Occipital lobe (tissue), 1 donor: ENCODE measurements at regions not wholly inside any gene's neighbourhood (a gene's known extent, or its start where the extent isn't known, plus 50 kb on each side); places are given as distances from the start of the nearest gene placed in this dataset.

Experiments
- DNase-seq: peaks from one replicate; lab custom pipeline; 2025; lab: John Stamatoyannopoulos, UW

- no peak for DNase-seq
Observed at GRCh38 chr4:176507845-176508533, 188.2 kb downstream of the SPCS3 start.

DNA sequence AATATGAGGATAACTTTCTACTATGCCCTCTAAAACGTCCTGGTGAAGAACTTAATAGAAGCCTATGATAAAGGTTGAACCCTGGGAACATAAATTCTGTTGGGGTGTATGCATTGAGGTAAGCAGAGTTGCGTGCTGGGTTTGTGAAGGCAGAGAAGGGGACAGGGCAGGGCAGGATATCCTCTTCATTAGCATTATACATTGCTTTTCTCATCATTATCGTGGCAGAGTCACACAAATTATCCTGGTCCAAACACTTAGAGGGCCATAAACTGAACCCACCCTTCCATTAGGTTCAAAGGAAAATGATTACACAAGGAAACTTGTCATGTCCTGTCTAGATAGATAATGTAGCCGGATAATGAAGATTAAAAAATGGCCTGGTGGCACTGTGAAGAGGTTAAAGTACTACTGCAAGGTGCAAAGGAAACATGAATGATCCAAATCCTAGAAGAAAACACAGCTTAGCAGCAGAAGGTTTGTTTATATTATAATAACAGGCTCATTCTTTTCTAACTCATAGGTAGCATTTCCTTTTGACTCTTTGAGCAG is 189.1 kb downstream of the SPCS3 start:
- no peak for DNase-seq

DNA sequence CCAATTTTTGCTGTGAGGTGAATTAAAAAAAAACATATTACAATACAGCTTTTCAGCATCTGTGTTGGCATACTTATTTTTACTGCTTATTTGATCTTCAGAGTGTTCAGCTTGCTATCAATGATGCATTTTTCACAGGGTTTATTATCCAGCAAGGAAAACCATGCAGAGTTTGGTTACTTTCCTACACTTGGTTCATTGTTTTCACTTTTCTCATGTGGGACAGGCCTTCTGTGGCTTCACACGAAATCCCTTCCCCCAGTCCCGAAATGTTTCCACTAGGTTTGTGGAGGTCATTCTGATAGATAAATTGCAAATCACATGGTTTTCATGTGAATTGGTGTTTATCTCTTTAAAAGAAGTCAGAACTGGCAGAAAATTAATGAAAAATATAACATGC is 205.8 kb downstream of the SPCS3 start:
- DNase-seq: no peak

- DNase-seq: no peak
Observed at GRCh38 chr4:176526704-176527103, 206.9 kb downstream of the SPCS3 start.

DNA sequence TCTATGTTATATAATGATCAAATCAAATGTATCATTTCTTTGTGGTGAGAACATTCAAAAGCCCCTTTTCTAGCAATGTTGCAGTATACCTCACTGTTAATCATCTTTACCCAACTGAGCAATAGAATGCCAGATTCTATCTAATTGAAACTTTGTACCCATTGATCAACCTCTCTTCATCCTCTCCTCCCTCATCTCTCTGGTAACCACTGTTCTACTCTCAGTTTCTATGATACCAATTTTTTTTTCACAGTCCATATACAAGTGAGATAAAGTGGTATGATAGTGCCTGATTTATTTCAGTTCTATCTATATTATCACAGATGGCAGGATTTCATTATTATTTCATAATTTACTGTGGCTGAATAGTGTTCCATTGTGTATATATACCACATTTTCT is 209.8 kb downstream of the SPCS3 start:
- no peak for DNase-seq

DNA sequence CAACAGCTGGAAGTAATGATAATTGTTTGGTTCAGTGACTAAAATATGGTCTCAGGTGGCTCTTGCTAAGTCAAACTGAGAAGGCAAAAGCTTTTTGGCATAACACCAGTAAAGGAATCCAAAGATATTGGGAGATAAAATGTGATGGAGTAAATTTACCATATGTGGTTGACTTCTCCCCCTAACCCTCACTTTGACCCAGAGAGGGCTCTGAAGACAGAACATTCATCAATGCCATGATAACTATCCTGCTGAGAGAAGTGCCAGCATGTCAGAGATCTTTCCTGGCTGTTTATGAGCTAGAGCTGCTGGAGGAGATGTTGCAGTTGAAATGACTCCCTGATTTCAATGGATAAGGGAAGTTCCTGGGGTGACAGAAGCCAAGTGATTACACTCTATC is 213.4 kb downstream of the SPCS3 start:
- no peak for DNase-seq

DNA sequence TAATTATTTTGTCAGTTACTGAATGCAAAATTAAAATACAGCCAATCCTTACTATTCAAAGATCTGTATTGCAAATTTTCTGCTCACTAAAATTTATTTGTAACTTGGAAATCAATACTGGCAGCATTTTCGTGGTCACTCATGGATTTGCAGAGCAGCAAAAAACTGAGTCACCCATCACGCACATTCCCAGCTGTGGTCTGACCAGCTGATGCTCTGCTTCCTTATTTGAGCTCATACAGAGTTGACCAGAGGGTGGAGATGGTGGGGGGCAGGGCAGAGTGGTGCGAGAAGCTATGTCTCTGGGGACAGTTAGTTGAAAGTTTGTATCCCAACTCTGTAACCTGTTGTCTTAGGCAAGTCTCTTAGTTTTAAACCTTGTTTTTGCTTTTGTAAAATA is 214.8 kb downstream of the SPCS3 start:
- no peak for DNase-seq

- no peak for DNase-seq
Observed at GRCh38 chr4:176538217-176538925, 218.6 kb downstream of the SPCS3 start.

GRCh38 chr4:176539091-176539784 is 219.5 kb downstream of the SPCS3 start:
- DNase-seq: no peak

DNA sequence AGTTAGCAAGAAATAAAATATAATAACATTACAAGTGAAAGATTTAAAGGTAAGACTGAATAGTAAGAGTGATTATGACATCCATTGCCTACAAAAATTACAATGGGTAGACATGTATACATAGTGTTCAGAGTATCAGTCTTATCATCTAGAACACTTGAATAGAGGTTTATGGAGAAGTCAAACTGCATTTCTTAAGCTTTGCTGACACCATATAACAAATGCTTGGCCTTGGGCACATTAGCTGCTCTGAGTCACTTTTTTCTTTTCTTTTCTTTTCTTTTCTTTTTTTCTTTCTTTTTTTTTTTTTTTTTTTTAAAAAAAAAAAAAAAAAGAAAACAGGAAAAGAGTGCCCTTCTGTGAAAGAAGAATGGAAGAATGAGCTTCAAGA is 220.0 kb downstream of the SPCS3 start:
- DNase-seq: no peak

DNA sequence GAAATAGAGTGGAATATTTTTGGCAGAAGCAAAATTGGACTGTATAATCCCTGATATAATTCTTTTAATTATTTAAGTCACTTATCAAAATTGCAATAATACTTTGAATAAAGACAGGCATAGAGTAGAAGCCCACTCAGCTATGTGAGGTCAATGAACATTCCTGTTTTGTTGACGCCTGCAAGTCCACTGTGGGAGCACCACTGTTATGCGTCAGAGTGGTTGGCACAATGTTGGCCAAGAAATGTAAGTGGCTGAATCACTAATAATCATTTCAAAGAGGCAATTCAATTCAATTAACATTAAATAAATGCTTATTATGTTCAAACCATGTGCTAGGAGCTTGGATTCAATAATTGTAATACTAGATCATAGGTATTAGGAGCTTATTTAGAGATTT is 221.0 kb downstream of the SPCS3 start:
- no peak for DNase-seq

GRCh38 chr4:176545872-176546271 is 226.1 kb downstream of the SPCS3 start:
- no peak for DNase-seq

DNA sequence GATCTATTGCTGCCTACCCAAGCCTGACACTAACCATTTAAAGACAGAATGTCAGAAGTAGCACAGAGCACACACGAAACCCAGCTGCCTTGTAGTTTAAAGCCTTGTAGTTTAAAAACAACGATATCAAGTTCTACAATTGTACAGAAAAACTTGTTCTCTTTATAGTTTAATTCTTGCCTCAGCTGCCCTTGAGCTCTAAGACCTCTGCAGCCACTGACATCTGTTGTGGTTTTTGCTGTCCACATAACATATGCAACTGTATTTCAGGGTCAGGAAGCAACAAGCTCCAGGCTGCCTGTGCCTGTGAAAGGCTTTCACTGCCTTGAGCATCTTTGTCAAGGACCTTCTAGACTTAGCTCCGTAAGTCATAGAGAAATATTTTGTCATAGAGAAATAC is 227.2 kb downstream of the SPCS3 start:
- no peak for DNase-seq

DNA sequence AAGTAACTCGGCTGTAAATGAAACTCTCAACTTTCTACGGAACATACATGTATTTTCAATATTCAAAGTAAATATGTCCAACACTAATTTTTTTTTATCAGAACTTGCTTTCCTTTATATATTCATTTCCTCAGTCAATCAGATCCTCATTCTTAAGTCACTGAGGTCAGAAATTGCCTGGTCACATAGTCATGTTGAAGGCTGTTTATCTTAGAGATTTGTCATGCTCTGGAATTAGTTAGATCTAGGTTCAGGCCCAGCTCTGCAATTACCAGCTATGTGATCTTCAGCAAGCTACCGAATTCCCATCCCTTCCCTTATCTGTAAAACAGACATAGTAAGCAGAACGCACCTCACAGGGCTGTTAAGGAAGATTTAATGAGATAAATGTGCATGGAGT is 228.8 kb downstream of the SPCS3 start:
- no peak for DNase-seq

DNA sequence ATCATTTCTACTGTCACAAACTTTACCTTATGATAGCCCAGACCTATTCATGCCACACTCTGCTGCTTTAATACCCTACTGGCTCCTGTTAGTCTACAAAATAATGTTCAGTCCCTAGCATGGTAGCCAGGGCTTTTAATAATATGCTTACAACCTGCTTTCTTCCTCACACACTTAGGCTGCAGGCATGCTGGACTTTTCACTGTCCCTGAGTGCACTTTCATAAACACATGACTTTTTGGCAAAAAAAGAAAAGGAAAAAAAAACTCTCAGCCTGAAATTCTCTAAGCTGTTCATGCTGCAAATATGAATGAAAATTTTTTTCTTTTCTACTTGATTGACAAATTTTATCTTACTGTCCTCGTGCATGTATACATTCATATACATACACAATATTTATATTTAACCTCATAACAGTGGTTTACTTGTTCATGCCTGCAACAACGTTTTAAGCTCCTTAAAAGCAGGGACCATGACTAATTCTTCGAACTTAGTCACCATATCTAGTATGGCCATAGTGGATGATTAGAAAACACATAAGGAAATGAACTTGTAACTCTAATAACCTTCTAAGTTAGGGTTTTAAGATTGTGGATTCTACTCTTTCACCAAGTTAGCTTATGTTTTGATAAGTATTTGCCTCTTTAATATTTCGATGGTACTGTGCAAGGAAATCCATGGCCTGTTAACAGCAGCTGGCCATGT is 229.5 kb downstream of the SPCS3 start:
- DNase-seq: no peak

DNA sequence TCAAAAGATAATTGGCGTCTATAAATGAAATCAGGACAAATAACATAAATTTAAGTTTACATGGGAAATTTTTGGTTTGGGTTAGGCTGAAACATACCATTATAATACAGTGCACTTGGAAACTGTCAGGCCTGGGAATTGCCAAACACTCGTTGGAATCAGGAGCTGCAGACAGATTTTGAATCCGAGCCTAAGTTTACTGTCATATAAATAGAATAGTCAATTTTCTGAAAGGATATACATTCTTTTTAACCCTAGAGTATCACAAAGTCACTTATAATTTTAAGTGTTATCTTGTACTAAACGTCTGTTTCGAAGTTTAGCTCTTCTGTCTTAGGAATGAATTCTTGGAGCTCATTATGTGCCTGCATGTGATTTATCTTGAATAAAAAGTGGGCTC is 234.1 kb downstream of the VEGFC start:
- DNase-seq: no peak

DNA sequence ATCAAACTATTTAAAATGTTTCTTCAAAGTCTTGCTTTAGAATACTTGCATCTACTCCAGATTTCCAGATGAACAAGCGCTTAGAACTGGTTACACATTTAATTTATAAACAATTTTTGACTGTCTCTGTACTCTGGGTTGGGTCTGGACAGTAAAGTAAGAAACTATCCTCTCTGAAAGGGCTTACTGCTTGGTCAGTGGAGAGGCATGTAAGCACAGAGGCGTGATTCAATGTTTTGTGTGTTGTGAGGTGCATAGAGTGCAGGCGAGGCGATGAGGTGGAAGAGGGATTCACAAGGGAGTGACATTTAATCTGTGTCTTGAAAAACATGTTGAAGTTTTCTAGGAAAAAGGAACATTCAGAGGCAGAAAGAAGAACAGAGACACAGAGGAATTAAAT is 231.4 kb downstream of the VEGFC start:
- no peak for DNase-seq

- no peak for DNase-seq
Observed at GRCh38 chr4:176563591-176563990, 229.1 kb downstream of the VEGFC start.

DNA sequence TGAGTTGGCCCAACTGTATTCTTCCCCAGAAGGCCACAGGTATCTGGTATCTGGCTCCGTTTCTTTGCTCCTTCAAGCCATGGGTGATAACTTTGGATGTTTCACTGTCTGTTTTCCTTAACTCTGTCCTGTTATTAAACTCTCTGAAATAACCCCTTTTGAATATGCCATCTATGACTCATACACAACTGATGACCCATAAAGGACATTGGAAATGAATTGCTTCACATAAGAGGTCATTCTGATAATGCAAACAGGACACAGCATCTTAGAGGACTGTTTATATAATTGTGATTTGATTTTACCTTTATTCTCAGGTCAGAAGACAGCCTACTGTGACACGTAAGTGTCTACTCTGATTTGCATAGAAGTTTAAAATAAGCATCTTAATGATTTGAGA is 227.7 kb downstream of the VEGFC start:
- DNase-seq: no peak

- DNase-seq: no peak
Observed at GRCh38 chr4:176566769-176567168, 226.0 kb downstream of the VEGFC start.

- DNase-seq: no peak
Observed at GRCh38 chr4:176568238-176568637, 224.5 kb downstream of the VEGFC start.

- no peak for DNase-seq
Observed at GRCh38 chr4:176569301-176569700, 223.4 kb downstream of the VEGFC start.
